ENCODE measurements at regions not wholly inside any gene's neighbourhood (a gene's known extent, or its start where the extent isn't known, plus 50 kb on each side); places are given as distances from the start of the nearest gene placed in this dataset.

GRCh38 chr3:144351011-144351410 lies 379.4 kb downstream of the DIPK2A start:
- H3K4me3 ChIP-seq (ENCODE audit: low read length), result no peak overlapping the region
- H3K36me3 ChIP-seq (ENCODE audit: insufficient read depth, low read length), result no peaks in the 10 kb centered on the region
- no peaks in the 10 kb centered on the region for H3K4me1 ChIP-seq (ENCODE audit: insufficient read depth, low read length)
- no peak overlapping the region for H2AFZ ChIP-seq (ENCODE audit: low read depth, low read length)
- H3K9me3 ChIP-seq (ENCODE audit: low read length), result no peaks in the 10 kb centered on the region
- H3K27me3 ChIP-seq (ENCODE audit: insufficient read depth, low read length), result no peaks in the 10 kb centered on the region

DNA sequence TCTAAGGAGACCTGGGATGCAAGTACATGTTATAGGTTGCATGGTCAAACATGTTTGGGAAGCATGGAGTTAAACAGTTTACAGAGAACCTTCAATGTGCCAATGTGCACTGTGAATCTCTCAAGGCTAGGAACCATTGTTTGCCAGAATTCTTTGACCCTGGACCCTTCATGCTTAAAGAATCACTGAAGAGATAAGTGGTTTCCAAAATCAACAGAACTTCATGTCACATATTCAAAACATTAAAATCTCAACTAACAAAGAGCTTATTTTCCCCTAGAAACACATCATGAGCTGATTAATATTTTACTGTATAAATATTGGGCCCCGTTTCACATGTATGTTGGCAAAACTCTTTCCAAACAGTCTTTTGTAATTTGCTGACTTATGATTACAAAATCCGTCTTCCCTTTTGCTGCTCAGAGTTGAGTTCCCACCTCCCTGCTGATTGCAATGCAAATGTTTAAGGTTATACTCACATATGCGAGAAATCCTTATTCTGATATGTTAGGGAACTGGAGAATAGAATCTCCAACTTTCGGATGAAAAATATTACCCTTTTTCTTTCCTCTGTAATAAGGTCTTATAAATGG lies 380.2 kb downstream of the DIPK2A start:
- no peaks in the 10 kb centered on the region for H3K4me1 ChIP-seq (ENCODE audit: insufficient read depth, low read length)
- no peaks in the 10 kb centered on the region for H3K9me3 ChIP-seq (ENCODE audit: low read length)
- H3K4me3 ChIP-seq (ENCODE audit: low read length), result no peak overlapping the region
- no peak overlapping the region for H2AFZ ChIP-seq (ENCODE audit: low read depth, low read length)
- H3K27me3 ChIP-seq (ENCODE audit: insufficient read depth, low read length), result no peaks in the 10 kb centered on the region
- H3K36me3 ChIP-seq (ENCODE audit: insufficient read depth, low read length), result no peaks in the 10 kb centered on the region

GRCh38 chr3:144358191-144358590 lies 386.6 kb downstream of the DIPK2A start:
- Histone ChIP-seq H3K36me3 (ENCODE audit: insufficient read depth, low read length) (no peaks in the 10 kb centered on the region), H2AFZ (ENCODE audit: low read depth, low read length) (no peak overlapping the region), H3K4me3 (ENCODE audit: low read length) (no peak overlapping the region), H3K27me3 (ENCODE audit: insufficient read depth, low read length) (no peaks in the 10 kb centered on the region), H3K4me1 (ENCODE audit: insufficient read depth, low read length) (no peaks in the 10 kb centered on the region), H3K9me3 (ENCODE audit: low read length) (no peaks in the 10 kb centered on the region)

DNA sequence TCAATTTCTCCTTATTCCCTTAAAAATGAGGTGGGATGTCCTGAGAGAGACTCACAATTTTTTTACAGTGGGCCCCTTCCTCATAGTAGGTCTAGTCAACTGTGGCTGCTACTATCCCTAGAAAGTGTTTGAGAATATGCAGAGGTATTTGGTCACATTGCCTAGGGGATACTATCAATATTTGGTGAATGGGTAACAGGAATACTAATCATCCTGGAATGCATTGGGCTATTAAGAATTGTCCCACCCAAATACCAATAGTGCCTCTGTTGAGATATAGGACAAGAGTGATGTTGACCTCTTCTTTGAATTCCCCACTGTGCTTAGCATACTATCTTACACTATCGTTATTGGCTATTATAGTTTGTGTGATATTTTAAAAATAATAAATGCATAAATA lies 389.4 kb downstream of the DIPK2A start:
- Histone ChIP-seq H2AFZ (ENCODE audit: low read depth, low read length) (no peak overlapping the region), H3K27me3 (ENCODE audit: insufficient read depth, low read length) (no peaks in the 10 kb centered on the region), H3K4me3 (ENCODE audit: low read length) (no peak overlapping the region), H3K9me3 (ENCODE audit: low read length) (no peaks in the 10 kb centered on the region), H3K4me1 (ENCODE audit: insufficient read depth, low read length) (no peaks in the 10 kb centered on the region), H3K36me3 (ENCODE audit: insufficient read depth, low read length) (no peaks in the 10 kb centered on the region)

GRCh38 chr3:144362126-144362525 lies 390.5 kb downstream of the DIPK2A start:
- no peaks in the 10 kb centered on the region for H3K9me3 ChIP-seq (ENCODE audit: low read length)

GRCh38 chr3:144363856-144364255 lies 392.2 kb downstream of the DIPK2A start:
- Histone ChIP-seq H3K9me3 (ENCODE audit: low read length) (no peaks in the 10 kb centered on the region), H2AFZ (ENCODE audit: low read depth, low read length) (no peak overlapping the region), H3K36me3 (ENCODE audit: insufficient read depth, low read length) (no peaks in the 10 kb centered on the region), H3K27me3 (ENCODE audit: insufficient read depth, low read length) (no peaks in the 10 kb centered on the region), H3K4me3 (ENCODE audit: low read length) (no peak overlapping the region), H3K4me1 (ENCODE audit: insufficient read depth, low read length) (peaks cover 3% of the 10 kb centered on the region)

More at GRCh38 chr3:144362126-144362525, 390.5 kb downstream of the DIPK2A start:
- no peak overlapping the region for H3K4me3 ChIP-seq (ENCODE audit: low read length)
- no peak overlapping the region for H2AFZ ChIP-seq (ENCODE audit: low read depth, low read length)
- H3K4me1 ChIP-seq (ENCODE audit: insufficient read depth, low read length), result no peaks in the 10 kb centered on the region
- no peaks in the 10 kb centered on the region for H3K36me3 ChIP-seq (ENCODE audit: insufficient read depth, low read length)
- H3K27me3 ChIP-seq (ENCODE audit: insufficient read depth, low read length), result no peaks in the 10 kb centered on the region

DNA sequence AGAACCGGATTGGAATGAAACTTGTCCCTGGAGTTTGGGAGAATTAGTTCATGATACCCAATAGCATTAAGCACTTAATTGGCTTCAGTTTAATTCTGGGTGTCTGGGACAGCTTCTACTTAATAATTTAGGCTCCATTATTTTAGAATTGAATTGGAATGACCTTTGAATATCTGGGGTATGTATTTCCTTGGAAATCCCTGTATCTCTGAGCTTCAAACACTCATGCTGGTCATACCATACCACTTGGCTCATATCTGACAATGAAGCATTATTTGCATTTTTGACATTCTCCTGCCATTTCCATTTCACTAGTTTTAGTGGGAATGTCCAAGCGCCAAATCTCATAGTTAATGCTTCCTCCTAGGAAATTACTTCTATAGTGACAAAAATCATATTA lies 393.1 kb downstream of the DIPK2A start:
- H3K36me3 ChIP-seq (ENCODE audit: insufficient read depth, low read length), result no peaks in the 10 kb centered on the region
- no peaks in the 10 kb centered on the region for H3K9me3 ChIP-seq (ENCODE audit: low read length)
- H3K27me3 ChIP-seq (ENCODE audit: insufficient read depth, low read length), result no peaks in the 10 kb centered on the region
- no peak overlapping the region for H3K4me3 ChIP-seq (ENCODE audit: low read length)
- peaks cover 11% of the 10 kb centered on the region for H3K4me1 ChIP-seq (ENCODE audit: insufficient read depth, low read length)
- H2AFZ ChIP-seq (ENCODE audit: low read depth, low read length), result no peak overlapping the region

DNA sequence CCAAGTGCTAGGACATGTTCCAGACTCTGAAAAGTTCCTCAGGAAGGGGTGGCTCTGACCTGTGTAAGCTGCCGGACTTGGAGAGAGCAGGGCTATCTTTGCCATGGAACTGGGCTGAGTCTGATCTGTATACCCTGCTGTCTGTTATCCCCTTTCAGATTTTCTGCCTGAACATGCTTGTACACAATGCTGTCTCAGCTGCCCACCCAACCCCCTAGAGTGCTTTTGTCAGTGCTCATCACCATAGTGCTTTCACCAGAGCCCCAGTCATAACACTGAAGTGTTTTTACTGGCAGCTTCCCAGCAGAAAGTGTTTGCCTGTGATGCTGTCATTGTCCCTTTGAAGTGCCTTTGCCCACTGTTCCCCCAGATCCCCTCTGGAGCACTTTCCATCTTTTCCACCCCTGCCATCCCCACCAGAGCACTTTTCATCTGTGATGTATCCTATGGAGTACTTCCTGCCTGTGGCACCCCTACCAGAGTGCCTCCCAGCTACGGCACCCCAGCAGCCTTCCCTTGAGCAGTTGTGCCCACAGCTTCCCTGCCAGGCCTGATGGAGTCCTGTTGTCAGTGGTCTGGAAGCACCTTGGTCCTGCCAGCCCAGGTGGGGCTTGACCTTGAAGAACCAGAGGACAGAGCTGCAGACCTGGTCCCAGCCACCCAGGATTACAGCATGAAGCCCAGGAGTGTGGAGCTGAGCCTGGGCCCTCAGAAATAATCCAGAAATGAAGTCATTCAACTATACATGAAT lies 397.7 kb downstream of the DIPK2A start:
- no peaks in the 10 kb centered on the region for H3K9me3 ChIP-seq (ENCODE audit: low read length)
- H3K27me3 ChIP-seq (ENCODE audit: insufficient read depth, low read length), result no peaks in the 10 kb centered on the region
- peaks cover 13% of the 10 kb centered on the region for H3K4me1 ChIP-seq (ENCODE audit: insufficient read depth, low read length)
- no peak overlapping the region for H3K4me3 ChIP-seq (ENCODE audit: low read length)
- H2AFZ ChIP-seq (ENCODE audit: low read depth, low read length), result no peak overlapping the region
- no peaks in the 10 kb centered on the region for H3K36me3 ChIP-seq (ENCODE audit: insufficient read depth, low read length)

- no peak overlapping the region for H3K4me3 ChIP-seq (ENCODE audit: low read length)
- H3K36me3 ChIP-seq (ENCODE audit: insufficient read depth, low read length), result no peaks in the 10 kb centered on the region
- H3K4me1 ChIP-seq (ENCODE audit: insufficient read depth, low read length), result peaks cover 2% of the 10 kb centered on the region
- H3K27me3 ChIP-seq (ENCODE audit: insufficient read depth, low read length), result no peaks in the 10 kb centered on the region
- no peaks in the 10 kb centered on the region for H3K9me3 ChIP-seq (ENCODE audit: low read length)
- no peak overlapping the region for H2AFZ ChIP-seq (ENCODE audit: low read depth, low read length)
These were observed 403.5 kb downstream of the DIPK2A start for GRCh38 chr3:144375088-144375487.

- Histone ChIP-seq H2AFZ (ENCODE audit: low read depth, low read length) (no peak overlapping the region), H3K9me3 (ENCODE audit: low read length) (no peaks in the 10 kb centered on the region), H3K4me3 (ENCODE audit: low read length) (no peak overlapping the region), H3K4me1 (ENCODE audit: insufficient read depth, low read length) (peaks cover 4% of the 10 kb centered on the region), H3K27me3 (ENCODE audit: insufficient read depth, low read length) (no peaks in the 10 kb centered on the region), H3K36me3 (ENCODE audit: insufficient read depth, low read length) (no peaks in the 10 kb centered on the region)
These were observed 409.2 kb downstream of the DIPK2A start for GRCh38 chr3:144380849-144381248.

DNA sequence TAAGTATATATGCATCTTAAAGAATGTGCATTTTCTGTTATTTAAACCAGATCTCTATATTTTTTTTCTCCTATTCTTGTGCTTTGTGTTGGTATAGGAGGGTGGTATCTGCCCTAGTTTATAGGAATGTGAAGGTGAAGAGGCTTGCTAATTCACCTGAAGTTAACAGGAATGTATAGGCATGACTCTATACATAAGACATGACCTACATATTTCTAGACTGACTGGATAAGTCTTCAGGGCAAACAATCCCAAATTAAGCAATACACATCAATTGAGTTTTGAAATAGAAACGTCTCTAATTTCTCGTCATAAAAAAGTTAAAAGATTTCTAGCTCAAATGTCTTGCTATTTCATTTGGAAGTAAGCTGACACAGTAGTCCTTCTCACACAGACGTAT lies 410.0 kb downstream of the DIPK2A start:
- Histone ChIP-seq H3K9me3 (ENCODE audit: low read length) (no peaks in the 10 kb centered on the region), H2AFZ (ENCODE audit: low read depth, low read length) (no peak overlapping the region), H3K36me3 (ENCODE audit: insufficient read depth, low read length) (no peaks in the 10 kb centered on the region), H3K4me3 (ENCODE audit: low read length) (no peak overlapping the region), H3K27me3 (ENCODE audit: insufficient read depth, low read length) (no peaks in the 10 kb centered on the region), H3K4me1 (ENCODE audit: insufficient read depth, low read length) (peaks cover 4% of the 10 kb centered on the region)

DNA sequence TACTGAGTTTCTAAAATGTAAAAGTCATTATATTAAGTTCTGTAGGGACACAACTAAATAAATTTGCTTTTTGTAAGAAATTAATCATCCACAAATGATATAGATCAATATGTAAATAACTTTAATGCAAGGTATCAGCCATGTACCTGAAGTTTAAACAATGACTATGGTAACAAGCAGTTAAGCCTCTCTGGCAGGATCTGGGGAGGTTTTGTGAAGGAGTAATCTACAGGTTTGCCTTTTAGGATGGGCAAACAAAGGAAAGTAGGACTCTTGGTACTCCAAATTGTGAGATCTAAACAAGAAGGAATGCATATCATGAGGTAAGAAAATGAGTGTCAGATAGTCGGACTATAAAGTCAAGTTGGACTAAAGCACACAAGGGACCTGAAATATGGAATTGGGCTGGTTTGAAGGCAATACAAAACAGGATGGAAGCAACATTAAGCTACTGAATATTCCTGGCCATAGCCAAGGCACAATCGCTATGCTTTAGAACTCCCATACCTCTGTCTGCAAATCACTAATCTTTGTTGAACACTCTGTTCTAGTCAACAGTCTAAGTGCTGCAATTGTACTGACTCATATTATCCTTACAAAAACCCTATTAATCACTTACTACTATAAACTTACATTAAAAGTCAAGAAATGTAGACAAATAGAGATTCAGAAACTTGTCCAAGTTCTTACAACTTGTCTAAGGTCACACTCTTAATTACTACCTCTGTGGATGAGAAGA lies 412.8 kb downstream of the DIPK2A start:
- no peaks in the 10 kb centered on the region for H3K27me3 ChIP-seq (ENCODE audit: insufficient read depth, low read length)
- H3K36me3 ChIP-seq (ENCODE audit: insufficient read depth, low read length), result no peaks in the 10 kb centered on the region
- H3K4me3 ChIP-seq (ENCODE audit: low read length), result no peak overlapping the region
- H3K9me3 ChIP-seq (ENCODE audit: low read length), result no peaks in the 10 kb centered on the region
- no peak overlapping the region for H2AFZ ChIP-seq (ENCODE audit: low read depth, low read length)
- peaks cover 4% of the 10 kb centered on the region for H3K4me1 ChIP-seq (ENCODE audit: insufficient read depth, low read length)

GRCh38 chr3:144390786-144391185 lies 419.2 kb downstream of the DIPK2A start:
- no peaks in the 10 kb centered on the region for H3K9me3 ChIP-seq (ENCODE audit: low read length)
- H3K4me3 ChIP-seq (ENCODE audit: low read length), result no peak overlapping the region
- no peaks in the 10 kb centered on the region for H3K27me3 ChIP-seq (ENCODE audit: insufficient read depth, low read length)
- no peak overlapping the region for H2AFZ ChIP-seq (ENCODE audit: low read depth, low read length)
- H3K36me3 ChIP-seq (ENCODE audit: insufficient read depth, low read length), result no peaks in the 10 kb centered on the region
- H3K4me1 ChIP-seq (ENCODE audit: insufficient read depth, low read length), result no peaks in the 10 kb centered on the region
